Thyroid gland (tissue), 4 donors: ENCODE measurements at regions not wholly inside any gene's neighbourhood (a gene's known extent, or its start where the extent isn't known, plus 50 kb on each side); places are given as distances from the start of the nearest gene placed in this dataset.

ENCODE experiments used
- DNase-seq, 2 donors: peaks; one replicate each; pipeline ENCODE4 v3.0.0-alpha.2; 2019
- H3K27ac ChIP-seq, 3 donors: fragments of 200-600 bp; sonication (generic); 1 replicate in 2 of 3; 2 replicates in 1 of 3; pipeline ENCODE4 v1.5.1; 2016 to 2019; ENCODE audit warnings: mild to moderate bottlenecking in 1 of 3, moderate library complexity in 1 of 3
- H3K27me3 ChIP-seq: fragments of 200-600 bp; sonication (generic); one replicate; pipeline ENCODE4 v1.5.1; 2019
- H3K36me3 ChIP-seq, 2 donors: fragments of 200-600 bp; sonication (generic); one replicate each; pipeline ENCODE4 v1.5.1; 2016 to 2019
- H3K4me1 ChIP-seq, 2 donors: fragments of 200-600 bp; sonication (generic); one replicate each; pipeline ENCODE4 v1.5.1; 2017 to 2019
- H3K4me3 ChIP-seq, 3 donors: fragments of 200-600 bp; sonication (generic); replicated peaks in 1 of 3; 1 replicate in 2 of 3; 2 replicates in 1 of 3; pipeline ENCODE4 v1.5.1; 2016; ENCODE audit warnings: mild to moderate bottlenecking in 1 of 3
- H3K9me3 ChIP-seq: fragments of 200-600 bp; sonication (generic); one replicate; pipeline ENCODE4 v1.5.1; 2017
- POLR2A ChIP-seq, 2 donors: fragments of 450-650 bp; IDR thresholded peaks; one replicate each; pipeline ENCODE4 v1.6.1; 2017; ENCODE audit warnings: antibody characterized with exemption in 2 of 2, mild to moderate bottlenecking in 2 of 2, moderate library complexity in 1 of 2
- WGBS, 2 donors: methylation state at CpG; one replicate each; pipeline ENCODE4 v1.1.5; 2017; 5-methylcytosine and 5-hydroxymethylcytosine counted together
- intact Hi-C: fragments of 100-400 bp; cut with DNase I; formaldehyde crosslinking; loops from one replicate; pipeline ENCODE4 v1.15.1; 2023
- TF ChIP-seq, protein P1 (sequence below), 6 experiments: fragments of 200-600 bp in 3 of 6; fragments of 450-650 bp in 3 of 6; sonication (generic) in 3 of 6; IDR thresholded peaks; one replicate each; pipeline ENCODE4 v1.5.1; 2016 to 2019; ENCODE audit warnings: antibody characterized with exemption in 6 of 6, mild to moderate bottlenecking in 2 of 6, inconsistent platforms in 1 of 6, moderate library complexity in 1 of 6

DNA sequence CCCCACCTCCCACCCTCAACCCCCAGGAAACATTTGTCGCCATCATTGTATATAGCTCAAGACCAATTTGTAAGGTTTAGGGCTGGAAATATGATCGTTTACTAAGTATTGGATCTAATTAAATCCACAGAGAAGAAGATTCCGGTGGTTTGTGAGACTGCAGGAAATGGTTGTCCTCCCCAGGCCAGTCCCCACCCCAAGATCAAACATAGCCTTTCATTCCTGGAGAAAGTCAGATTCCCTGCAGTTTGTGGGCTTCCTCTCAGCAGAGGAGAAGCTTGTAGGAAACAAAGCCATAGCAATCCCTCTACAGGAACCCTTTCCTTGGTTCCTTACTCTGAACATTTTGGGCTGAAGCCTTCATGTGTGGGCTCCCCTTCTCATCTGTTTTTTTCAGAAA lies 79.2 kb upstream of the TBCA start:
- Histone ChIP-seq H3K4me3 (no peak overlapping the region), H3K27ac (no peak overlapping the region), H3K36me3 (no peaks in the 10 kb centered on the region), H3K27me3 (no peaks in the 10 kb centered on the region), H3K4me1 (no peaks in the 10 kb centered on the region), H3K9me3 (no peaks in the 10 kb centered on the region)
- intact Hi-C loops, result no loop called here
- DNase-seq, result no peak
- 79 to 85% methylated on average over 3 of the region's 3 CpGs for WGBS, 2 donors
- TF ChIP-seq, protein P1, sequence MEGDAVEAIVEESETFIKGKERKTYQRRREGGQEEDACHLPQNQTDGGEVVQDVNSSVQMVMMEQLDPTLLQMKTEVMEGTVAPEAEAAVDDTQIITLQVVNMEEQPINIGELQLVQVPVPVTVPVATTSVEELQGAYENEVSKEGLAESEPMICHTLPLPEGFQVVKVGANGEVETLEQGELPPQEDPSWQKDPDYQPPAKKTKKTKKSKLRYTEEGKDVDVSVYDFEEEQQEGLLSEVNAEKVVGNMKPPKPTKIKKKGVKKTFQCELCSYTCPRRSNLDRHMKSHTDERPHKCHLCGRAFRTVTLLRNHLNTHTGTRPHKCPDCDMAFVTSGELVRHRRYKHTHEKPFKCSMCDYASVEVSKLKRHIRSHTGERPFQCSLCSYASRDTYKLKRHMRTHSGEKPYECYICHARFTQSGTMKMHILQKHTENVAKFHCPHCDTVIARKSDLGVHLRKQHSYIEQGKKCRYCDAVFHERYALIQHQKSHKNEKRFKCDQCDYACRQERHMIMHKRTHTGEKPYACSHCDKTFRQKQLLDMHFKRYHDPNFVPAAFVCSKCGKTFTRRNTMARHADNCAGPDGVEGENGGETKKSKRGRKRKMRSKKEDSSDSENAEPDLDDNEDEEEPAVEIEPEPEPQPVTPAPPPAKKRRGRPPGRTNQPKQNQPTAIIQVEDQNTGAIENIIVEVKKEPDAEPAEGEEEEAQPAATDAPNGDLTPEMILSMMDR (IDR thresholded peaks at IDR 0.05), result no peak
- no peak for TF ChIP-seq POLR2A (IDR thresholded peaks at IDR 0.05)

- no peaks in the 10 kb centered on the region for H3K9me3 ChIP-seq
- H3K4me1 ChIP-seq, result no peaks in the 10 kb centered on the region
- no peaks in the 10 kb centered on the region for H3K27me3 ChIP-seq
- no peak overlapping the region for H3K4me3 ChIP-seq
- DNase-seq, result no peak
- 36 to 38% methylated on average over 2 of the region's 2 CpGs for WGBS, 2 donors
- intact Hi-C loops, result no loop called here
- H3K27ac ChIP-seq, result no peak overlapping the region
- H3K36me3 ChIP-seq, result no peaks in the 10 kb centered on the region
- no peak for TF ChIP-seq POLR2A (IDR thresholded peaks at IDR 0.05)
- TF ChIP-seq, protein P1 (IDR thresholded peaks at IDR 0.05), result no peak
Observed at GRCh38 chr5:77853353-77853907, 77.3 kb upstream of the TBCA start.

DNA sequence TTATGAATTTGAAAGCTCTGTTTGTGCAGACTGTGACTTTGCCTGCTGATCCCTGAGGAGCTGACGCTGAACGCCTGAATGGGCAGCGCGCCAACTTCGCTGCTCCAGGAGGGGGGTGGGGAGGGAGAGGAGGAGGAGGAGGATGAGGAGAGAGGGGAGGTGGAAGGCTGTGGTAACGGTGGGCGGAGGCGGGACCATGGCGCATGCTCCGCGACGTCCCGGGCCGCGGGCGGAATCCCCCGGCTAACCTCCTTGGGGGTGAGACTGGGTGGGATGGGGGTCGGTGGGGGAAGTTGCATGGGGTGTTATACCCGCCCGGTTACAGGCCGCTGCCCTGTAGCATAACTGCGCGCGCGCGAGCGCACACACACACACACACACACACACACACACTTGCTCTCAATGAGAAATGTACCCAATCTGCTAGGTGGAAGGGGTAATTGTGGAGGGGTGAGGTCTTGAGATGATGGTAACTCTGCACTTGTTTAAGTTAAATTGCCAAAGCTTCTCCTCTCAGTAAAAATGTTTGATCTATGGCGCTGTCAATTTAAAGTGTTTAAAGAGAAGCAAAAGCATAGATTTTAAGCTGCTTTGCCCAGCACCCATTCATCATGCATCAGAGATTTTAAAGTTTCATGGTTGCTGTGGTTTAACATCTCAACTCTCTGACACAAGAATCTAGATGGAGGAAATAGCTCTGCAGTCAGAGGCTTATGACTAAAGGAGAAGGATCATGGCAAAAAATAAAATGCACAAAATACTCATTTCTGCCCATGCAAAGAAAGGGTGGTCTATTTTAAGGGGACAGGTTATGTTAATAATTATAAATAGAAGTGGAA lies 76.6 kb upstream of the TBCA start:
- Histone ChIP-seq H3K9me3 (no peaks in the 10 kb centered on the region), H3K36me3 (no peaks in the 10 kb centered on the region), H3K4me3 (peak overlapping the region in 2 of 3 donors; percentile 24 to 70), H3K27me3 (no peaks in the 10 kb centered on the region), H3K27ac (peak overlapping the region in 1 of 3 donors; percentile 21), H3K4me1 (no peaks in the 10 kb centered on the region)
- peak; percentile 71 to 84 for DNase-seq
- no peak for TF ChIP-seq POLR2A (IDR thresholded peaks at IDR 0.05)
- TF ChIP-seq, protein P1 (IDR thresholded peaks at IDR 0.05), result no peak
- intact Hi-C loops, result no loop called here
- WGBS, 2 donors, result 1 to 5% methylated on average over 22 to 28 of the region's 28 CpGs

DNA sequence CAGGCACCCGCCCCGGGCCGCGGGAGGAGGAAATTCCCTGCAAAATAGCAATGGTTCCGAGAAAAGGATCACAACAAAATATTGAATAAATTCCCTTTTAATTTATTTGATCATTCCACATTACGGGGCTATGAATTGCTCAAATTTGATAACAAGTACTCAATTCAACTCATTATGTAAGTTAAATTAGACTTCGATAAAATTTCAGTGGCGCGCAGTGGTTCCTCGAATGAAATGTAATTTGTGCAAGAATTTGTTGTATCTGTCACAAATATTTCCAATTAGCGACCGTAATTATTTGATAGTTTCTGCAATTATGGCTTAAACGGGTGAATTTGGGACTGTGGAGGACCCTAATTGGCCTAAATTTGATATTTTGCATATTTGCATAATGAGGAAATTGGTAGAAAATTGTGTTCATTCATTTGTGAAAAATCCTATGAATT lies 76.0 kb upstream of the TBCA start:
- DNase-seq, result no peak
- no peaks in the 10 kb centered on the region for H3K27me3 ChIP-seq
- intact Hi-C loops, result no loop called here
- no peaks in the 10 kb centered on the region for H3K4me1 ChIP-seq
- no peak for TF ChIP-seq POLR2A (IDR thresholded peaks at IDR 0.05)
- TF ChIP-seq, protein P1 (IDR thresholded peaks at IDR 0.05), result no peak
- no peaks in the 10 kb centered on the region for H3K9me3 ChIP-seq
- H3K27ac ChIP-seq, result peak overlapping the region in 1 of 3 donors; percentile 21
- peak overlapping the region; percentile 24 to 70 (median 24) for H3K4me3 ChIP-seq
- WGBS, 2 donors, result 6 to 7% methylated on average over 13 of the region's 13 CpGs
- no peaks in the 10 kb centered on the region for H3K36me3 ChIP-seq
